Activated CD8-positive, alpha-beta T cell treated with anti-CD3 and anti-CD28 coated beads for 36 hours (primary cell): ENCODE measurements at regions not wholly inside any gene's neighbourhood (a gene's known extent, or its start where the extent isn't known, plus 50 kb on each side); places are given as distances from the start of the nearest gene placed in this dataset.
"Not testable (repeated sequence)": the region's sequence is repeated elsewhere in the genome, so short reads cannot be mapped to it uniquely, and the experiment has no call there.

Source experiments
- ATAC-seq: fragments of 200-7000 bp; cut with Tn5 transposase; one replicate; pipeline ENCODE4 v1.10.0; 2021; ENCODE audit warnings: mild to moderate bottlenecking, moderate library complexity
- CTCF ChIA-PET: fragments of 350-600 bp; sonication (Branson Sonifier 250); formaldehyde crosslinking; loops from one replicate; lab custom pipeline; 2021; ENCODE audit warnings: antibody characterized with exemption; lab: Charles Lee
- POLR2A ChIA-PET: fragments of 350-600 bp; sonication (Branson Sonifier 250); formaldehyde crosslinking; loops from one replicate; lab custom pipeline; 2021; ENCODE audit warnings: antibody characterized with exemption; lab: Charles Lee
- DNase-seq: peaks from one replicate; pipeline ENCODE4 v3.0.0-alpha.2; 2020
- H3K27ac Mint-ChIP-seq: one replicate; pipeline ENCODE4 v1.8.0; 2021; ENCODE audit warnings: mild to moderate bottlenecking, mixed read lengths
- H3K27me3 Mint-ChIP-seq: one replicate; pipeline ENCODE4 v1.8.0; 2021; ENCODE audit warnings: mixed read lengths
- H3K36me3 Mint-ChIP-seq: one replicate; pipeline ENCODE4 v1.8.0; 2021; ENCODE audit warnings: low read depth, mixed read lengths
- H3K4me1 Mint-ChIP-seq: one replicate; pipeline ENCODE4 v1.8.0; 2021; ENCODE audit warnings: low read depth, mixed read lengths
- H3K4me3 Mint-ChIP-seq: one replicate; pipeline ENCODE4 v1.8.0; 2021; ENCODE audit warnings: mild to moderate bottlenecking, moderate library complexity, mixed read lengths
- H3K9me3 Mint-ChIP-seq: one replicate; pipeline ENCODE4 v1.8.0; 2021; ENCODE audit warnings: mixed read lengths
- CTCF ChIP-seq: fragments of 200-600 bp; IDR thresholded peaks from one replicate; pipeline ENCODE4 v1.8.0; 2022; ENCODE audit warnings: antibody characterized with exemption, mild to moderate bottlenecking
- intact Hi-C: fragments of 100-400 bp; cut with micrococcal nuclease; formaldehyde crosslinking; loops from one replicate; pipeline ENCODE4 v1.10.0; 2022

GRCh38 chr2:187900021-187900420 lies 345.8 kb upstream of the TFPI start:
- H3K27me3 Mint-ChIP-seq: no peaks in the 10 kb centered on the region
- DNase-seq (no peak), ATAC-seq (no peak)
- H3K4me1 Mint-ChIP-seq: no peaks in the 10 kb centered on the region
- no peak overlapping the region for H3K4me3 Mint-ChIP-seq
- POLR2A ChIA-PET: no interaction called here
- TF ChIP-seq CTCF: no peak
- H3K36me3 Mint-ChIP-seq: no peaks in the 10 kb centered on the region
- intact Hi-C loops: no loop called here
- CTCF ChIA-PET: no interaction called here
- no peaks in the 10 kb centered on the region for H3K9me3 Mint-ChIP-seq
- H3K27ac Mint-ChIP-seq: no peak overlapping the region

- Mint-ChIP-seq H3K27me3 (no peaks in the 10 kb centered on the region), H3K4me3 (no peak overlapping the region), H3K27ac (no peak overlapping the region), H3K9me3 (no peaks in the 10 kb centered on the region), H3K36me3 (no peaks in the 10 kb centered on the region), H3K4me1 (no peaks in the 10 kb centered on the region)
- DNase-seq (no peak), ATAC-seq (no peak)
- POLR2A ChIA-PET: no interaction called here
- TF ChIP-seq CTCF: no peak
- CTCF ChIA-PET: no interaction called here
- intact Hi-C loops: no loop called here
Observed at GRCh38 chr2:187906021-187906420, 351.8 kb upstream of the TFPI start.

- H3K4me3 Mint-ChIP-seq, H3K36me3 Mint-ChIP-seq, H3K9me3 Mint-ChIP-seq, intact Hi-C loops, POLR2A ChIA-PET, H3K27me3 Mint-ChIP-seq, DNase-seq, H3K4me1 Mint-ChIP-seq, ATAC-seq, CTCF ChIA-PET, H3K27ac Mint-ChIP-seq: not testable (repeated sequence)
Observed at GRCh38 chr2:187910922-187911321, 356.7 kb upstream of the TFPI start.

GRCh38 chr2:187912950-187913349 lies 358.7 kb upstream of the TFPI start:
- no peaks in the 10 kb centered on the region for H3K9me3 Mint-ChIP-seq
- no peak overlapping the region for H3K27ac Mint-ChIP-seq
- no peaks in the 10 kb centered on the region for H3K4me1 Mint-ChIP-seq
- no peaks in the 10 kb centered on the region for H3K36me3 Mint-ChIP-seq
- intact Hi-C loops: no loop called here
- H3K4me3 Mint-ChIP-seq: no peak overlapping the region
- DNase-seq: no peak
- no peaks in the 10 kb centered on the region for H3K27me3 Mint-ChIP-seq
- CTCF ChIA-PET: no interaction called here
- ATAC-seq: no peak
- POLR2A ChIA-PET: no interaction called here
- TF ChIP-seq CTCF: no peak

GRCh38 chr2:187915810-187916209 lies 361.6 kb upstream of the TFPI start:
- ChIA-PET CTCF (no interaction called here), POLR2A (no interaction called here)
- ATAC-seq: no peak
- Mint-ChIP-seq H3K4me1 (no peaks in the 10 kb centered on the region), H3K4me3 (no peak overlapping the region), H3K27ac (no peak overlapping the region), H3K27me3 (no peaks in the 10 kb centered on the region), H3K36me3 (no peaks in the 10 kb centered on the region), H3K9me3 (no peaks in the 10 kb centered on the region)
- DNase-seq: no peak
- intact Hi-C loops: no loop called here
- TF ChIP-seq CTCF: no peak

GRCh38 chr2:187916799-187917198 lies 362.6 kb upstream of the TFPI start:
- no peak overlapping the region for H3K27ac Mint-ChIP-seq
- no peak overlapping the region for H3K4me3 Mint-ChIP-seq
- intact Hi-C loops: no loop called here
- TF ChIP-seq CTCF: no peak
- no peak for DNase-seq
- ChIA-PET CTCF (no interaction called here), POLR2A (no interaction called here)
- no peak for ATAC-seq
- H3K4me1 Mint-ChIP-seq: no peaks in the 10 kb centered on the region
- no peaks in the 10 kb centered on the region for H3K9me3 Mint-ChIP-seq
- no peaks in the 10 kb centered on the region for H3K36me3 Mint-ChIP-seq
- H3K27me3 Mint-ChIP-seq: no peaks in the 10 kb centered on the region
